Neural progenitor cell (in vitro differentiated cells): ENCODE measurements at regions not wholly inside any gene's neighbourhood (a gene's known extent, or its start where the extent isn't known, plus 50 kb on each side); places are given as distances from the start of the nearest gene placed in this dataset.
"Not testable (repeated sequence)": the region's sequence is repeated elsewhere in the genome, so short reads cannot be mapped to it uniquely, and the experiment has no call there.

Experiments used
- DNase-seq: peaks from one replicate; pipeline ENCODE4 v3.0.0-alpha.2; 2016; ENCODE audit warnings: low spot score
- H2AFZ ChIP-seq: fragments of 200-600 bp; sonication (generic); replicated peaks from 2 replicates; pipeline ENCODE4 v1.6.1; 2016; ENCODE audit warnings: antibody characterized with exemption
- H3F3A ChIP-seq: fragments of 200-600 bp; sonication (generic); 2 replicates; pipeline ENCODE4 v1.6.1; 2016; ENCODE audit warnings: antibody characterized with exemption, low read depth
- H3K27ac ChIP-seq: fragments of 200-600 bp; sonication (generic); 2 replicates; pipeline ENCODE4 v1.5.1; 2016; ENCODE audit warnings: mild to moderate bottlenecking
- H3K27me3 ChIP-seq: fragments of 200-600 bp; sonication (generic); 2 replicates; pipeline ENCODE4 v1.6.1; 2016; ENCODE audit warnings: mild to moderate bottlenecking, moderate library complexity
- H3K36me3 ChIP-seq: fragments of 200-600 bp; sonication (generic); 2 replicates; pipeline ENCODE4 v1.5.1; 2016
- H3K4me1 ChIP-seq: fragments of 200-600 bp; sonication (generic); 2 replicates; pipeline ENCODE4 v1.6.1; 2016; ENCODE audit warnings: mixed run types
- H3K4me2 ChIP-seq: fragments of 200-600 bp; sonication (generic); 2 replicates; pipeline ENCODE4 v1.6.1; 2016
- H3K4me3 ChIP-seq: fragments of 200-600 bp; sonication (generic); 2 replicates; pipeline ENCODE4 v1.5.1; 2016
- H3K79me2 ChIP-seq: fragments of 200-600 bp; sonication (generic); 2 replicates; pipeline ENCODE4 v1.6.1; 2016; ENCODE audit warnings: low read depth
- H3K9ac ChIP-seq: fragments of 200-600 bp; sonication (generic); 2 replicates; pipeline ENCODE4 v1.6.1; 2016
- H3K9me3 ChIP-seq: fragments of 200-600 bp; sonication (generic); 2 replicates; pipeline ENCODE4 v1.5.1; 2016; ENCODE audit warnings: low read depth
- H4K20me1 ChIP-seq: fragments of 200-600 bp; sonication (generic); 2 replicates; pipeline ENCODE4 v1.6.1; 2016; ENCODE audit warnings: low read depth
- H3K27ac Mint-ChIP-seq: 3 replicates; pipeline ENCODE4 v1.8.0; 2021; ENCODE audit warnings: mixed read lengths
- H3K27me3 Mint-ChIP-seq: 2 replicates; pipeline ENCODE4 v1.8.0; 2022; ENCODE audit warnings: low read depth, mild to moderate bottlenecking, inconsistent platforms, moderate library complexity, mixed read lengths; ENCODE audit not compliant: insufficient read depth
- H3K36me3 Mint-ChIP-seq: 3 replicates; pipeline ENCODE4 v1.8.0; 2021; ENCODE audit warnings: mixed read lengths
- H3K4me1 Mint-ChIP-seq: 3 replicates; pipeline ENCODE4 v1.8.0; 2021; ENCODE audit warnings: mixed read lengths
- H3K4me3 Mint-ChIP-seq: 3 replicates; pipeline ENCODE4 v1.8.0; 2021; ENCODE audit warnings: mild to moderate bottlenecking, moderate library complexity, mixed read lengths
- H3K9me3 Mint-ChIP-seq: 3 replicates; pipeline ENCODE4 v1.8.0; 2020; ENCODE audit warnings: mixed read lengths
- EZH2 ChIP-seq: fragments of 200-600 bp; sonication (generic); IDR thresholded peaks from 2 replicates; pipeline ENCODE4 v1.6.1; 2017; ENCODE audit warnings: antibody characterized with exemption, mild to moderate bottlenecking, moderate library complexity
- EZH2phosphoT487 ChIP-seq: fragments of 200-600 bp; sonication (generic); IDR thresholded peaks from 2 replicates; pipeline ENCODE4 v1.6.1; 2017; ENCODE audit warnings: antibody characterized with exemption
- TF ChIP-seq, protein P1 (sequence below): fragments of 200-600 bp; sonication (generic); IDR thresholded peaks from 2 replicates; pipeline ENCODE4 v1.5.1; 2017; ENCODE audit warnings: antibody characterized with exemption, mild to moderate bottlenecking

GRCh38 chr2:114018464-114018863 is 128.6 kb downstream of the ACTR3 start:
- H3K36me3 Mint-ChIP-seq, H3K36me3 ChIP-seq, H3K79me2 ChIP-seq, H3K27ac ChIP-seq, H3K4me1 ChIP-seq, H3K27ac Mint-ChIP-seq, DNase-seq, H3K4me3 Mint-ChIP-seq, H3K27me3 Mint-ChIP-seq, H3K4me2 ChIP-seq, H3K4me1 Mint-ChIP-seq, H2AFZ ChIP-seq, H3K4me3 ChIP-seq, H3F3A ChIP-seq, H4K20me1 ChIP-seq, H3K9ac ChIP-seq, H3K9me3 ChIP-seq, H3K27me3 ChIP-seq: not testable (repeated sequence)
- H3K9me3 Mint-ChIP-seq, result peaks cover 13% of the 10 kb centered on the region

GRCh38 chr2:114020668-114021067 is 130.8 kb downstream of the ACTR3 start:
- Mint-ChIP-seq H3K4me1 (no peaks in the 10 kb centered on the region), H3K27me3 (no peaks in the 10 kb centered on the region), H3K4me3 (no peak overlapping the region), H3K9me3 (peaks cover 11% of the 10 kb centered on the region), H3K36me3 (no peaks in the 10 kb centered on the region), H3K27ac (no peak overlapping the region)
- DNase-seq, result no peak
- Histone ChIP-seq H3K27me3 (no peaks in the 10 kb centered on the region), H4K20me1 (no peaks in the 10 kb centered on the region), H3F3A (no peaks in the 10 kb centered on the region), H3K9ac (no peak overlapping the region), H3K4me1 (no peaks in the 10 kb centered on the region), H3K4me2 (no peak overlapping the region), H2AFZ (no peak overlapping the region), H3K4me3 (no peak overlapping the region), H3K9me3 (no peaks in the 10 kb centered on the region), H3K36me3 (no peaks in the 10 kb centered on the region), H3K79me2 (no peaks in the 10 kb centered on the region), H3K27ac (no peak overlapping the region)
- TF ChIP-seq EZH2phosphoT487 (no peak), EZH2 (no peak)
- TF ChIP-seq, protein P1, sequence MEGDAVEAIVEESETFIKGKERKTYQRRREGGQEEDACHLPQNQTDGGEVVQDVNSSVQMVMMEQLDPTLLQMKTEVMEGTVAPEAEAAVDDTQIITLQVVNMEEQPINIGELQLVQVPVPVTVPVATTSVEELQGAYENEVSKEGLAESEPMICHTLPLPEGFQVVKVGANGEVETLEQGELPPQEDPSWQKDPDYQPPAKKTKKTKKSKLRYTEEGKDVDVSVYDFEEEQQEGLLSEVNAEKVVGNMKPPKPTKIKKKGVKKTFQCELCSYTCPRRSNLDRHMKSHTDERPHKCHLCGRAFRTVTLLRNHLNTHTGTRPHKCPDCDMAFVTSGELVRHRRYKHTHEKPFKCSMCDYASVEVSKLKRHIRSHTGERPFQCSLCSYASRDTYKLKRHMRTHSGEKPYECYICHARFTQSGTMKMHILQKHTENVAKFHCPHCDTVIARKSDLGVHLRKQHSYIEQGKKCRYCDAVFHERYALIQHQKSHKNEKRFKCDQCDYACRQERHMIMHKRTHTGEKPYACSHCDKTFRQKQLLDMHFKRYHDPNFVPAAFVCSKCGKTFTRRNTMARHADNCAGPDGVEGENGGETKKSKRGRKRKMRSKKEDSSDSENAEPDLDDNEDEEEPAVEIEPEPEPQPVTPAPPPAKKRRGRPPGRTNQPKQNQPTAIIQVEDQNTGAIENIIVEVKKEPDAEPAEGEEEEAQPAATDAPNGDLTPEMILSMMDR, result no peak

- no peak overlapping the region for H2AFZ ChIP-seq
- no peaks in the 10 kb centered on the region for H3K27me3 ChIP-seq
- DNase-seq, result no peak
- H3K4me3 ChIP-seq, result no peak overlapping the region
- no peaks in the 10 kb centered on the region for H4K20me1 ChIP-seq
- no peaks in the 10 kb centered on the region for H3F3A ChIP-seq
- H3K4me2 ChIP-seq, result no peak overlapping the region
- Mint-ChIP-seq H3K27ac (no peak overlapping the region), H3K4me1 (no peaks in the 10 kb centered on the region), H3K36me3 (no peaks in the 10 kb centered on the region), H3K27me3 (no peaks in the 10 kb centered on the region), H3K4me3 (no peak overlapping the region), H3K9me3 (peaks cover 6% of the 10 kb centered on the region)
- TF ChIP-seq EZH2 (no peak), EZH2phosphoT487 (no peak)
- TF ChIP-seq, protein P1, result no peak
- H3K36me3 ChIP-seq, result no peaks in the 10 kb centered on the region
- no peaks in the 10 kb centered on the region for H3K4me1 ChIP-seq
- no peak overlapping the region for H3K27ac ChIP-seq
- H3K79me2 ChIP-seq, result no peaks in the 10 kb centered on the region
- no peaks in the 10 kb centered on the region for H3K9me3 ChIP-seq
- H3K9ac ChIP-seq, result no peak overlapping the region
These were observed 132.6 kb downstream of the ACTR3 start for GRCh38 chr2:114022360-114023085.

DNA sequence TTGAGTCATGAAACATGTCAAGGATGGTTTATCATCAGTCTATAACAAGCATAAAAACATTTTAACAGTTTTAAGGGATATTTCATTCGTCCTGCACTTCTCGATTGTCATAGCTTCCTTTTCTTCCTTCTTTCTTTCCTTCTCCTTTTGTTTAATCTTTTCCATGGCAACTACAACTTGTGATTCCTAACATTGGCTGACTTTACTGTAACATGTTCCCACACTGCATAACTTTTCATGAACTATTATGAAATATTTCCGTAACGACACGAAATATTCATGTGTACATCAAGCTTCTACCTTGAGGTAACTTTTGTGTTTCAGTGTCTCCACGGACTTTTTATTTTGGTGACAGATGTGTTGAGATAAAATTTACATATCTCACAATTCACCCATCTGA is 134.4 kb downstream of the ACTR3 start:
- no peaks in the 10 kb centered on the region for H3K79me2 ChIP-seq
- H3K4me3 ChIP-seq, result no peak overlapping the region
- no peaks in the 10 kb centered on the region for H4K20me1 ChIP-seq
- Mint-ChIP-seq H3K27ac (no peak overlapping the region), H3K9me3 (peaks cover 4% of the 10 kb centered on the region), H3K27me3 (no peaks in the 10 kb centered on the region), H3K36me3 (no peaks in the 10 kb centered on the region), H3K4me1 (no peaks in the 10 kb centered on the region), H3K4me3 (no peak overlapping the region)
- no peaks in the 10 kb centered on the region for H3K27me3 ChIP-seq
- no peak overlapping the region for H3K9ac ChIP-seq
- no peak overlapping the region for H3K27ac ChIP-seq
- H3K36me3 ChIP-seq, result no peaks in the 10 kb centered on the region
- H2AFZ ChIP-seq, result no peak overlapping the region
- TF ChIP-seq EZH2phosphoT487, result no peak
- TF ChIP-seq, protein P1, result no peak
- TF ChIP-seq EZH2, result no peak
- no peaks in the 10 kb centered on the region for H3F3A ChIP-seq
- H3K4me2 ChIP-seq, result no peak overlapping the region
- no peaks in the 10 kb centered on the region for H3K4me1 ChIP-seq
- DNase-seq, result no peak
- no peaks in the 10 kb centered on the region for H3K9me3 ChIP-seq
